ENCODE measurements at regions not wholly inside any gene's neighbourhood (a gene's known extent, or its start where the extent isn't known, plus 50 kb on each side); places are given as distances from the start of the nearest gene placed in this dataset.

DNA sequence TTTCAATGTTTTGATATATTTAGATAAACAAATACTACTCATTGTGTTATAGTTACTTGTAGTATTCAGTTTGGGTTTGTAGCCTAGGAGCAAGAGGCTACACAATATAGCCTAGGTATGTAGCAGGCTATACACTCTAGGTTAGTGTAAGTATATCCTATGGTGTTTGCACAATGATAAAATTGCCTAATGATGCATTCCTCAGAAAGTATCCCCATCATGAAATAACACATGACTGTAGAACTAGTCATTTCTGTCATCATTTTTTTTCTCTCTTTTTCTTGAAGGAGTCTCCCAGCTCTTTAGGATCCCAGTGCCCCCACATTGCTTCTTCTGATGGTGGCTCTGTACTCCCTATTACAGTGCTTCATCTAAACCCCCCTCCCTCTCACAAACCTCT is 157.7 kb upstream of the CADPS start:
- Mint-ChIP-seq H3K27ac (no peak overlapping the region), H3K36me3 (ENCODE audit: insufficient read depth in 2 of 2) (no peaks in the 10 kb centered on the region), H3K4me3 (no peak overlapping the region), H3K27me3 (ENCODE audit: low read depth) (no peaks in the 10 kb centered on the region), H3K9me3 (peaks cover 8 to 10% of the 10 kb centered on the region in 2 donors), H3K4me1 (ENCODE audit: low read depth) (no peaks in the 10 kb centered on the region)
- DNase-seq (no peak), ATAC-seq (replicated peaks in 1 of 2) (no peak)

DNA sequence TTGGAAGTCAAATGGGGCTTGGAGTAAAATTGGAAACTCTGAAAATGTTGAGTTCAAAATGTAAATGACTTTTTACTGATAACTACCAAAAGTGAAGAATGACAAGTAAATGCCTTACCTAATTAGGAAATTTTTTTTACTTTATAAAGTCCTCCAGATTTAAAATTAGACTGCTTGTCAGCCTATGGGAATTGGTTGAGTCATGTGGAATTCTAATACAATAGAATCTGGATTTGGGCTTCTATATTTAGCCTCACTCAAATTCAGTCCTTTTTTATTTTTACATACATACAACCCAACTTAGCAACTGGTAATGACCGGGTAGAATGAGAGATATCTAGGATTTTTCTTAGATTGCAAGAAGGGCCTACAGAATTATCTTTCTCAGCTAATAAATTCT is 158.9 kb upstream of the CADPS start:
- no peak overlapping the region for H3K4me3 Mint-ChIP-seq
- H3K9me3 Mint-ChIP-seq, result peaks cover 8 to 9% of the 10 kb centered on the region in 2 donors
- H3K27me3 Mint-ChIP-seq (ENCODE audit: low read depth), result no peaks in the 10 kb centered on the region
- H3K4me1 Mint-ChIP-seq (ENCODE audit: low read depth), result no peaks in the 10 kb centered on the region
- H3K27ac Mint-ChIP-seq, result no peak overlapping the region
- DNase-seq (no peak), ATAC-seq (replicated peaks in 1 of 2) (no peak)
- no peaks in the 10 kb centered on the region for H3K36me3 Mint-ChIP-seq (ENCODE audit: insufficient read depth in 2 of 2)

DNA sequence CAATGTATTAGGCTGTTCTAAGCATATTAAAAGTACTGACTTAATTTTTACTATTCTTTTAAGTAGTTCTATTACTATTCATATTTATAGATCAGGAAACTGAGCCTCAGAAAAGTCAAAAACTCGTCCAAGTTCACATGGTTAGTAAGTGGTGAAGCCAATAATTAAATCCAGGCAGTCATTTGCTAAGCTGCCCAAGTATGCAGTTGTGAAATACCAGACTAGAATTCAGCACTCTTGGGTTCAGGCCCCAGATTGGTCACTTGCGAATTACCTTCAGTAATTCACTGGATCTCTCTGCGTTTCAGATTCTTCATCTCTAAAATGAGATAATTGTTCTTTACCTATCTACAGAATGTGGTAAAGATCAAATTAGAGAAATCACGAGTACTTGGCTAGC is 161.9 kb upstream of the CADPS start:
- Mint-ChIP-seq H3K4me1 (ENCODE audit: low read depth) (no peaks in the 10 kb centered on the region), H3K9me3 (peaks cover 3 to 5% of the 10 kb centered on the region in 2 donors), H3K27me3 (ENCODE audit: low read depth) (no peaks in the 10 kb centered on the region), H3K36me3 (ENCODE audit: insufficient read depth in 2 of 2) (no peaks in the 10 kb centered on the region), H3K4me3 (no peak overlapping the region), H3K27ac (no peak overlapping the region)
- ATAC-seq (replicated peaks in 1 of 2) (no peak), DNase-seq (no peak)

DNA sequence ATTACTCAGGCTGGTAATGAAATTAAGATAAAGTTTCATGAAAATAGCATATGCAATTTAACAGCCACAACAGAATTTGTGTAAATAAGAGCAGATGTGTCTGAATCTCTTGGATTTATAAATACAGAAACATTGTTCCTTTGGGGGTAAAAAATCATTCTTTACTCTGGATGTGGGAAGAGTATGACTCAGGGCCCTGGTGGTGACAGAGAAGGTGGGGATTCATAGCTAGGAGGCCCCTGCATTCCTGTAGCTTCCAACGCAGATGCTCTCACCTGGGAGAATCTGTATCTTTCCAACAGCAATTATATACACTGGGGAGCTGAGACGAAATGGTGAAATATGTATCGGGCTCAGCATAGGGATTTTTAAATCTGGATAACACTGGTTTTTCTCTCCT is 167.6 kb upstream of the CADPS start:
- Mint-ChIP-seq H3K4me1 (ENCODE audit: low read depth) (no peaks in the 10 kb centered on the region), H3K4me3 (no peak overlapping the region), H3K27me3 (ENCODE audit: low read depth) (no peaks in the 10 kb centered on the region), H3K36me3 (ENCODE audit: insufficient read depth in 2 of 2) (no peaks in the 10 kb centered on the region), H3K27ac (no peak overlapping the region), H3K9me3 (peaks cover 7 to 9% of the 10 kb centered on the region in 2 donors)
- ATAC-seq (replicated peaks in 1 of 2) (no peak), DNase-seq (no peak)

DNA sequence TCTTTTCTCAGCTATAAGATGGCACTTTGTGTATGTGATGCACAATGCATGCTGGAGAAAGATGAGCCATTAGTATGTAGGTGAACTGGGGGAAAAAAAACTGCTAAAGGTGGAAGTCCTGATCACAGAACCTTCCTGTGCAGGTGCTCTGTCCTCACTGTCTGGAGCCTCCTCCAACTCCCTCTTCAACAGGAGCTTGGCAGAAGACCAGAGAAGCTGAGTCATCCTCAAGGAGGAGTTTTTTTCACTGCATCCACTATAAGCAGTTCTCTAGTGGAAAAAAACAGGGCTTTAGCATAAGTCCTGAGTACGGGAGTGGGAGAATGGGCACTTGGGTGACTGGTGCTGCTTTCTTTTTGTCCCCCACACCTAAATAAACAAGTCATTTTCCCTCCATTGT is 168.4 kb upstream of the CADPS start:
- Mint-ChIP-seq H3K36me3 (ENCODE audit: insufficient read depth in 2 of 2) (no peaks in the 10 kb centered on the region), H3K27me3 (ENCODE audit: low read depth) (no peaks in the 10 kb centered on the region), H3K4me1 (ENCODE audit: low read depth) (no peaks in the 10 kb centered on the region), H3K9me3 (peaks cover 7 to 9% of the 10 kb centered on the region in 2 donors), H3K27ac (no peak overlapping the region), H3K4me3 (no peak overlapping the region)
- ATAC-seq (replicated peaks in 1 of 2), result no peak
- DNase-seq, result no peak

DNA sequence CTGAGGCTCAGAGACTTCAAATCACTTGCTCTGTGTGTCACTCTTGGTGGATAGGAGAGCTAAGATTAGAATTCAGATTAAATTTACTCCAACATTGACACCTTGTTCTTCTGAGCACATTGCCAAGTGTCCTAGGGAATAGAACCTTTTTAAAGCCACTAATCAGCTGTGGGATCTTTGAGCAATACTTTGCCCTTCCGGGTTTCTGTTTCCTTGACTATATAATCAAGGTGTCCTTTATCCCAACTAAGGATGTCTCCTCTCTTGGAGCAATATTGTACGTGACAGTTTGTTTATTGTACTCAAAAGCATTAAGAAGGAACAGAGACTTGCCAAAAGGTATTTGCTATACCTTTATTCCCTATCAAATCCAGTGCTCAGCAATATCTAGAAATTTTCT is 170.9 kb upstream of the CADPS start:
- no peak for DNase-seq
- Mint-ChIP-seq H3K27me3 (ENCODE audit: low read depth) (no peaks in the 10 kb centered on the region), H3K4me3 (no peak overlapping the region), H3K27ac (no peak overlapping the region), H3K36me3 (ENCODE audit: insufficient read depth in 2 of 2) (no peaks in the 10 kb centered on the region), H3K4me1 (ENCODE audit: low read depth) (no peaks in the 10 kb centered on the region), H3K9me3 (peaks cover 6 to 9% of the 10 kb centered on the region in 2 donors)
- no peak for ATAC-seq (replicated peaks in 1 of 2)

DNA sequence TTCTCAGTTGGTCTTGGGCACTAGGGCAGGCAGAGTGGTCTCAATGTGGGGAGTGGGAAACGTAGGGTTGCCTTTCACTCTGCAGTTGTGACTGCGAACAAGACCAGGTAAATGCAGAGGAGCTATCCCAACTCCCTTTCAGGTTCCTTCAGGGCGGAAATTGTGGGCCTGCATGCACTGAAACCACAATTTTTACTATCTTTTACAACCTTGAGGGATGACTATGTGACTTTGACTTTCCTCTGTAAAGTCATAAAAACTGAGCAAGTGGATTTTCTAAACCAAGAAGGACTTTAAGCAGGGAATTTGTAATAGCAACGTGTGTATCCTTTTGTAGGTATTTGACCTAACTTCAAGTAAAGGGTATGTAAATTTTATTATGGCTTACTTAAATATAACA is 171.4 kb upstream of the CADPS start:
- H3K4me1 Mint-ChIP-seq (ENCODE audit: low read depth), result no peaks in the 10 kb centered on the region
- H3K36me3 Mint-ChIP-seq (ENCODE audit: insufficient read depth in 2 of 2), result no peaks in the 10 kb centered on the region
- H3K27ac Mint-ChIP-seq, result no peak overlapping the region
- DNase-seq, result no peak
- peaks cover 6% of the 10 kb centered on the region in 2 donors for H3K9me3 Mint-ChIP-seq
- no peak for ATAC-seq (replicated peaks in 1 of 2)
- H3K4me3 Mint-ChIP-seq, result no peak overlapping the region
- H3K27me3 Mint-ChIP-seq (ENCODE audit: low read depth), result no peaks in the 10 kb centered on the region

DNA sequence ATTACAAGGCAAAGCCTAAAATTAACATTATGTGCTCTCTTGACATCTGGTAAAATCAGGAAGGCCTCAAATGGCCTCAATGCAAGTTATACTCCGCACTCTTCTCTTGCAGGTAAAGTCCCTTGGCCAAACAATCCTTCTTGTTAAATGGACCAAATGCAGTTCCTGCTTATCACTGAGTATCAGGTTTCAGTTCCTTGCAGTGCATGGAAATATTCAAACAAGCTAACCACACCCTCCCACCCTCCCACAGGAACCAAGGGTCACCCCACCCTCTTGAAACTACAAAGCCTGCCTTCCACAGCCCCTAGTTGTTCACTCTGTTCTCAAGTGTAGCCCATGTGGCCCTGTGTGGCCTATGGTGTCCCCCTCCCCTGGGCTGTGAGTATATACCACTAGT is 171.9 kb upstream of the CADPS start:
- Mint-ChIP-seq H3K36me3 (ENCODE audit: insufficient read depth in 2 of 2) (no peaks in the 10 kb centered on the region), H3K4me3 (no peak overlapping the region), H3K27ac (no peak overlapping the region), H3K27me3 (ENCODE audit: low read depth) (no peaks in the 10 kb centered on the region), H3K9me3 (peaks cover 6% of the 10 kb centered on the region in 2 donors), H3K4me1 (ENCODE audit: low read depth) (no peaks in the 10 kb centered on the region)
- ATAC-seq (replicated peaks in 1 of 2) (no peak), DNase-seq (no peak)

DNA sequence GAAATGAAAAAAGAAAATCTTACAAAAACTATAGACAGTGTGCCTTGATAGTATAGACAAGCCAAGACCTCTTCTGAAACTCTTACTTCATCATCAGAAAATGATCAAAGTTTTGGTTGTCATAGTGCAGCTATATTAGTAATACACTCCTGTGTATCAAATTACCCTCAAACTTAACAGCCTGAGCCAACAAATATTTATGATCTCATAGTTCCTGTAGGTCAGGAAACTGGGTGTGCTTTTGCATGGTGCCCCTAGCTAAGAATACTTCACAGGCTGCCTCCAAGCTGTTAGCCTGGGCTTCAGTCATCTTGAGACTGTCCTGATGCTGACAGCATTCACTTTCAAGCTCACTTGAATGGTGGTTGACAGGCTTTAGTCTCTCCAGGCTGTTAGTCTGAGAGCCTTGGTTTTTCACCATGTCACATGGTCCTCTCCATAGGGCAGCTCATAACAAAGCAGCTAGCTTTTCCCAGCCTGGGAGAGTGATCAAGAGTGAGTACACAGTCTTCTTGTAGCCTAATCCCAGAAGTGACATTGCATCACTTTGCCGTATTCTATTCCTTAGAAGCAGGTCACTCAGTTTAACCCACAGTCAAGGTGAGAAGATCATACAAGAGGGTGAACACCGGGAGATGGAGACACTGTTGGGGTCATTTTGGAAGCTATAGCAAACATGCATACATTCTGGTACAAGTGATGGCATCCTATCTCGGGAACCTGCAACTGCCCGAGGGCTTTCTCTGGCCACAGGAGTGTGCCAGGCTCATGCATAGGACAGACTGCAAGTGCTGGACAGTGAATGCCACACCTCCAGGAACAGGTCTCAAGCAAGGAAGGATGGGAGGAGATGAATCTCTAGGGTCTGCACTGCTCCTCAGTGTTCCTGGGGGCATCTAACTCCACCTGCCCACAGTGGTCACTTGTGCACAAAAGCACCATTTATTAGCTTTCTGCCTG is 173.4 kb upstream of the CADPS start:
- Mint-ChIP-seq H3K27ac (no peak overlapping the region), H3K36me3 (ENCODE audit: insufficient read depth in 2 of 2) (no peaks in the 10 kb centered on the region), H3K9me3 (peaks cover 6 to 8% of the 10 kb centered on the region in 2 donors), H3K4me3 (no peak overlapping the region), H3K4me1 (ENCODE audit: low read depth) (no peaks in the 10 kb centered on the region), H3K27me3 (ENCODE audit: low read depth) (no peaks in the 10 kb centered on the region)
- no peak for ATAC-seq (replicated peaks in 1 of 2)
- DNase-seq, result no peak

DNA sequence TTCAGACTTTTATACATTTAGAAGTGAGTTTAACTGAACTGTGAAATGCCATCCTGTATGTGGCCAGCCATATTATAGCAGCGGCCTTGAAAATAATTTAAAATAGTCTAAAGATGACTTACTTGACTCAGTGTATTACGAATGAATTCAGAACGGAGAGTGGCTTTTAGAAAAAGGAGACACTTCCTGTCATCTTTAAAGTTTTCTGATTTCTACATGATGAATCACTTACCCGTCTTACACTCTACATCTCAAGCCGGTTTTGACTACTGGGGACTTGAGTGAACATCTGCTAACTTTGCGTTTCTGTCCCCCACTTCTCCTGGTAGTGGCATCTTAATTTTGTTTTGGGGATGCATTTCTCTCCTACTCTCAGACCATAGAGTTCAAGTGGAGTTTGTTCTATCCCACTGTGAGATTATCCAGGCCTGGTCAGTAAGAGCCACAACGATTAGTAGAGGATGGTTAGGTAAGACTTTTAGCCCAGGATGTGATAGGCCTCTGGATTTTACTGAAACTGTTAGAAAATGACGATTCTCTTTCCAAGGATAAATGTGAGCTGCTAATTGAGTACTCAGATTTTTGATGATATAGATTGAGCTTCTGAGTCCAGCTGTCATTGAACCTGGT is 175.4 kb upstream of the CADPS start:
- DNase-seq, result no peak
- Mint-ChIP-seq H3K4me3 (no peak overlapping the region), H3K4me1 (ENCODE audit: low read depth) (no peaks in the 10 kb centered on the region), H3K27me3 (ENCODE audit: low read depth) (no peaks in the 10 kb centered on the region), H3K27ac (no peak overlapping the region), H3K9me3 (peaks cover 0 to 4% of the 10 kb centered on the region in 2 donors), H3K36me3 (ENCODE audit: insufficient read depth in 2 of 2) (no peaks in the 10 kb centered on the region)
- no peak for ATAC-seq (replicated peaks in 1 of 2)

DNA sequence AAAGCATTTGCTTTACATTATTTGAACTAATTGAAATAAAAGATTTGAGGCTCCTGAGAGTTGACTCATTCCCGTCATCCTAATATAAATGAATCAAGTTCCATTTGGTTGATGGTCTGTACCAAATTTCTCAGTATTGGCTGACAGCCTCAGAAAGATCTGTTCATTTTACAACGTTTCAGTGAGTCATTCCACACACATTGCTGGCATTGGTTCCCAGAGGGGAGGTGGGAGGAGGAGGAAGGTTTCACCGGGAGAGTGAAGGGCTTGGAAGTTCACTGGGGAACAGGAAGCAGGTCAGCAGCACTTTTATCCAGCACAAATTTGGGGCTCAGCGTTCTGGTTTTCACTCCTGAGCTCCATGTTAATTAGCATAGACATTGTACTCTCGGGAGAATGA is 176.7 kb upstream of the CADPS start:
- no peaks in the 10 kb centered on the region for H3K4me1 Mint-ChIP-seq (ENCODE audit: low read depth)
- DNase-seq (no peak), ATAC-seq (replicated peaks in 1 of 2) (no peak)
- H3K4me3 Mint-ChIP-seq, result no peak overlapping the region
- H3K36me3 Mint-ChIP-seq (ENCODE audit: insufficient read depth in 2 of 2), result no peaks in the 10 kb centered on the region
- H3K27me3 Mint-ChIP-seq (ENCODE audit: low read depth), result no peaks in the 10 kb centered on the region
- H3K27ac Mint-ChIP-seq, result no peak overlapping the region
- H3K9me3 Mint-ChIP-seq, result peaks cover 0 to 4% of the 10 kb centered on the region in 2 donors

DNA sequence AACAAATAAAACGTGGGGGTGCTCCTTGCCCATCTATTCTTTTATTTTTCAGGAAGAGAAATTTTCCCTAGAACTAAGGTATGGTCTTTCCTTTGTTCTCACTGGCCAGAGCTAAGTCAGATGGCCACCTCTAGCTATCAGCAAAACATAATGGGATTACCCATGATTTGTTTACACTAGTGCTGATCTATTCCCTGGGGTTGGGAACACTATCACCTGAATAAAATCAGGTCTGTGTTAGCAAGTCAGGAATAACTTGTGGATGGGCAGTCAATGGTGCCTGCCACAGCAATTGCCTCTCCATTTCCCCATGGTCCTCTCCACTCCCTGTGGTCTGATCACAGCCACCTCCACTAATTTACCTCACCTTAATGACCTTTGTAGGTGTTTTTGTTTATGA is 181.7 kb upstream of the CADPS start:
- peaks cover 3 to 4% of the 10 kb centered on the region in 2 donors for H3K9me3 Mint-ChIP-seq
- ATAC-seq (replicated peaks in 1 of 2), result no peak
- H3K4me3 Mint-ChIP-seq, result no peak overlapping the region
- no peak for DNase-seq
- no peaks in the 10 kb centered on the region for H3K36me3 Mint-ChIP-seq (ENCODE audit: insufficient read depth in 2 of 2)
- no peak overlapping the region for H3K27ac Mint-ChIP-seq
- H3K4me1 Mint-ChIP-seq (ENCODE audit: low read depth), result no peaks in the 10 kb centered on the region
- no peaks in the 10 kb centered on the region for H3K27me3 Mint-ChIP-seq (ENCODE audit: low read depth)

DNA sequence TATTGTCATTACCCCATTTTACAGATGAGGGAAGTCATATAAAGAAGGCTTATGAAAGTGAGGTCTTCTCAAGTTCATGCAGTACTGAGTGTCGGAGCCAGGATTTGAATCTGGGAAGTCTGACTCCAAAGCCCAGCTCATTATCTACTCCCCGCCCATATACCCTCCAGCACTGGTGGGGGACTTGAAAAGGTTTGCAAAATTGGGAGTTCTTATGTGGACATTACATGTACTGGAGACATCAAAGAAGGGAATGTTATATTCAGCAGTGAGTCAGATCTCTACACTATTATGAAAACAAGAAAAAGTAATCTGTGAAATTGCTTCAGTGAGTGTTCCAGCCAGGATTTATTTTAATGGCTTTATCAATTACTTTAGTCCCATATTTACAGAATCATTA is 185.2 kb upstream of the CADPS start:
- no peak for ATAC-seq (replicated peaks in 1 of 2)
- no peaks in the 10 kb centered on the region for H3K36me3 Mint-ChIP-seq (ENCODE audit: insufficient read depth in 2 of 2)
- no peaks in the 10 kb centered on the region for H3K4me1 Mint-ChIP-seq (ENCODE audit: low read depth)
- no peak overlapping the region for H3K27ac Mint-ChIP-seq
- H3K4me3 Mint-ChIP-seq, result no peak overlapping the region
- peaks cover 8 to 9% of the 10 kb centered on the region in 2 donors for H3K9me3 Mint-ChIP-seq
- DNase-seq, result no peak
- H3K27me3 Mint-ChIP-seq (ENCODE audit: low read depth), result no peaks in the 10 kb centered on the region
